C4-2B (cell line): ENCODE measurements at regions not wholly inside any gene's neighbourhood (a gene's known extent, or its start where the extent isn't known, plus 50 kb on each side); places are given as distances from the start of the nearest gene placed in this dataset.

Source experiments
- ZFX ChIP-seq: fragments of 450-650 bp; IDR thresholded peaks from 2 replicates; pipeline ENCODE4 v1.6.1; 2017
- TF ChIP-seq, protein P1 (sequence below): fragments of 450-650 bp; conservative IDR thresholded peaks from 2 replicates; pipeline ENCODE4 v1.5.1; 2017; ENCODE audit warnings: mild to moderate bottlenecking

DNA sequence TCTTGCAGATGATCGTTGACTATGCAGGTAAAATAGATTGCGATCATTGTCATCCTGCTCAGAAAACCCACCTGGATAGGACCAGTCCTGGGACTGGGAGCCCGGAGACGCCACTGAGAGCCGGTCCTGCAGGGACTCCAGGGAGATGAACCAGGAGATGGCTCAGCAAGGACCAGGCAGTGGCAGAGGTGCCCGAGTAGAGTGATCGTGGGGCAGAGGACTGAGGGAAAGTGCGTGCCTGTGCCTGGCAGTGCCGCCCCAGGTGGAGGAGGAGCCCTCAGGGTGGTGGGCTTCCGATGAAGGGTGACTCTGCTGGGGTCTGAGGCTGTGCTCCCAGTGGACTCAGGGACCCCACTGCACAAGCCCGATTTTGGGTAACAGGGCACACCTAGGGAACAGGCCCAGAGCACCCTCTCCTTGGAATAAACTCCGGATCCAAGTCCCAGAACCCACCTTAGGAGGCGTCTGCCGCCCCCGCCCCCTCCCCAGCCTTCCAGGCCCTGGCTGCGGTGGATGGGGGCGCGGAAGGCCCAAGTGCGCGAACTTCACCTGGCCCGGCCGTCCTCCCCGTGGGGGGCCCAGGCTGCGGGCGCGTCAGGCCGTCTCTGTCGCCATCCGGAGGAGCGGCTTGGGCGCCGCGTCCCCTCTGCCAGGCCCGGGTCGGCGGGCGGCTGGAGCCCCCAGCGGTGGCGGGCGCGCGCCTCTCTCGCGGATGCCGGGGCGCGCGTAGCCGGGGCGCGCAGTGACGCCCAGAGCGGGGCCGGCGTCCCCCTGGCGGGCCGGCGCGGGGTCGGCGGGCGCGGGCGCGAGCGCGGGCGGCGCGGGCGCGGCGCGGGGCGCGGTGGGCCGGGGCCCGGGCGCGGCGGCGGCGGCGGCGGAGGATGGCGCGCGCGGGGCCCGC is 1338.8 kb downstream of the BRD1 start:
- TF ChIP-seq, protein P1, sequence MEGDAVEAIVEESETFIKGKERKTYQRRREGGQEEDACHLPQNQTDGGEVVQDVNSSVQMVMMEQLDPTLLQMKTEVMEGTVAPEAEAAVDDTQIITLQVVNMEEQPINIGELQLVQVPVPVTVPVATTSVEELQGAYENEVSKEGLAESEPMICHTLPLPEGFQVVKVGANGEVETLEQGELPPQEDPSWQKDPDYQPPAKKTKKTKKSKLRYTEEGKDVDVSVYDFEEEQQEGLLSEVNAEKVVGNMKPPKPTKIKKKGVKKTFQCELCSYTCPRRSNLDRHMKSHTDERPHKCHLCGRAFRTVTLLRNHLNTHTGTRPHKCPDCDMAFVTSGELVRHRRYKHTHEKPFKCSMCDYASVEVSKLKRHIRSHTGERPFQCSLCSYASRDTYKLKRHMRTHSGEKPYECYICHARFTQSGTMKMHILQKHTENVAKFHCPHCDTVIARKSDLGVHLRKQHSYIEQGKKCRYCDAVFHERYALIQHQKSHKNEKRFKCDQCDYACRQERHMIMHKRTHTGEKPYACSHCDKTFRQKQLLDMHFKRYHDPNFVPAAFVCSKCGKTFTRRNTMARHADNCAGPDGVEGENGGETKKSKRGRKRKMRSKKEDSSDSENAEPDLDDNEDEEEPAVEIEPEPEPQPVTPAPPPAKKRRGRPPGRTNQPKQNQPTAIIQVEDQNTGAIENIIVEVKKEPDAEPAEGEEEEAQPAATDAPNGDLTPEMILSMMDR: no peak
- no peak for TF ChIP-seq ZFX
